ENCODE measurements at regions not wholly inside any gene's neighbourhood (a gene's known extent, or its start where the extent isn't known, plus 50 kb on each side); places are given as distances from the start of the nearest gene placed in this dataset.

- no peak for DNase-seq (ENCODE audit: low read depth)
- TF ChIP-seq CTCF (IDR thresholded peaks at IDR 0.05; ENCODE audit: insufficient read depth, low read length, poor library complexity, severe bottlenecking): no peak
These were observed 1633.7 kb upstream of the CELF4 start for GRCh38 chr18:39199231-39199855.

GRCh38 chr18:39198376-39198775 lies 1632.8 kb upstream of the CELF4 start:
- H3K4me3 ChIP-seq (ENCODE audit: low read depth, low read length): no peak overlapping the region
- no peaks in the 10 kb centered on the region for H3K27me3 ChIP-seq (ENCODE audit: control insufficient read depth, insufficient read depth, low read length)
- peak; percentile 59 for DNase-seq (ENCODE audit: low read depth)
- no peak for TF ChIP-seq CTCF (IDR thresholded peaks at IDR 0.05; ENCODE audit: insufficient read depth, low read length, poor library complexity, severe bottlenecking)
- no peaks in the 10 kb centered on the region for H3K36me3 ChIP-seq (ENCODE audit: control insufficient read depth, insufficient read depth, low read length)

More at GRCh38 chr18:39199231-39199855, 1633.7 kb upstream of the CELF4 start:
- no peak overlapping the region for H3K4me3 ChIP-seq (ENCODE audit: low read depth, low read length)
- no peaks in the 10 kb centered on the region for H3K36me3 ChIP-seq (ENCODE audit: control insufficient read depth, insufficient read depth, low read length)
- H3K27me3 ChIP-seq (ENCODE audit: control insufficient read depth, insufficient read depth, low read length): no peaks in the 10 kb centered on the region

GRCh38 chr18:39191931-39192330 lies 1626.3 kb upstream of the CELF4 start:
- Histone ChIP-seq H3K27me3 (ENCODE audit: control insufficient read depth, insufficient read depth, low read length) (no peaks in the 10 kb centered on the region), H3K36me3 (ENCODE audit: control insufficient read depth, insufficient read depth, low read length) (no peaks in the 10 kb centered on the region), H3K4me3 (ENCODE audit: low read depth, low read length) (no peak overlapping the region)
- TF ChIP-seq CTCF (IDR thresholded peaks at IDR 0.05; ENCODE audit: insufficient read depth, low read length, poor library complexity, severe bottlenecking): no peak
- DNase-seq (ENCODE audit: low read depth): no peak

GRCh38 chr18:39191058-39191457 lies 1625.5 kb upstream of the CELF4 start:
- no peaks in the 10 kb centered on the region for H3K36me3 ChIP-seq (ENCODE audit: control insufficient read depth, insufficient read depth, low read length)
- H3K27me3 ChIP-seq (ENCODE audit: control insufficient read depth, insufficient read depth, low read length): no peaks in the 10 kb centered on the region
- DNase-seq (ENCODE audit: low read depth): no peak
- no peak for TF ChIP-seq CTCF (IDR thresholded peaks at IDR 0.05; ENCODE audit: insufficient read depth, low read length, poor library complexity, severe bottlenecking)
- H3K4me3 ChIP-seq (ENCODE audit: low read depth, low read length): no peak overlapping the region

- no peak overlapping the region for H3K4me3 ChIP-seq (ENCODE audit: low read depth, low read length)
- DNase-seq (ENCODE audit: low read depth): no peak
- no peaks in the 10 kb centered on the region for H3K27me3 ChIP-seq (ENCODE audit: control insufficient read depth, insufficient read depth, low read length)
- H3K36me3 ChIP-seq (ENCODE audit: control insufficient read depth, insufficient read depth, low read length): no peaks in the 10 kb centered on the region
- TF ChIP-seq CTCF (IDR thresholded peaks at IDR 0.05; ENCODE audit: insufficient read depth, low read length, poor library complexity, severe bottlenecking): no peak
These were observed 1624.9 kb upstream of the CELF4 start for GRCh38 chr18:39190508-39190907.

- H3K27me3 ChIP-seq (ENCODE audit: control insufficient read depth, insufficient read depth, low read length): no peaks in the 10 kb centered on the region
- no peak for TF ChIP-seq CTCF (IDR thresholded peaks at IDR 0.05; ENCODE audit: insufficient read depth, low read length, poor library complexity, severe bottlenecking)
- no peak overlapping the region for H3K4me3 ChIP-seq (ENCODE audit: low read depth, low read length)
- no peaks in the 10 kb centered on the region for H3K36me3 ChIP-seq (ENCODE audit: control insufficient read depth, insufficient read depth, low read length)
- no peak for DNase-seq (ENCODE audit: low read depth)
These were observed 1622.7 kb upstream of the CELF4 start for GRCh38 chr18:39188278-39188677.

All from kidney epithelial cell (primary cell).